ENCODE measurements at regions not wholly inside any gene's neighbourhood (a gene's known extent, or its start where the extent isn't known, plus 50 kb on each side); places are given as distances from the start of the nearest gene placed in this dataset.
"Not testable (repeated sequence)": the region's sequence is repeated elsewhere in the genome, so short reads cannot be mapped to it uniquely, and the experiment has no call there.

- no peak for DNase-seq
Measured at GRCh38 chr17:33712120-33712519, 419.0 kb upstream of the ASIC2 start.

- no peak for DNase-seq
Measured at GRCh38 chr17:33716957-33717356, 423.9 kb upstream of the ASIC2 start.

- not testable (repeated sequence) for DNase-seq
Measured at GRCh38 chr17:33723736-33724135, 430.6 kb upstream of the ASIC2 start.

GRCh38 chr17:33725675-33726271 is 432.7 kb upstream of the ASIC2 start:
- peak in 1 of 2 donors; percentile 24 for DNase-seq

GRCh38 chr17:33730131-33730530 is 437.0 kb upstream of the ASIC2 start:
- no peak for DNase-seq

GRCh38 chr17:33732116-33732515 is 439.0 kb upstream of the ASIC2 start:
- DNase-seq, result peak in 1 of 2 donors; percentile 12

- no peak for DNase-seq
Measured at GRCh38 chr17:33739714-33740113, 446.6 kb upstream of the ASIC2 start.

GRCh38 chr17:33745047-33745760 is 452.1 kb upstream of the ASIC2 start:
- DNase-seq, result no peak

GRCh38 chr17:33749171-33749570 is 456.1 kb upstream of the ASIC2 start:
- DNase-seq, result no peak

- peak; percentile 9 to 12 for DNase-seq
Measured at GRCh38 chr17:33750943-33751701, 458.0 kb upstream of the ASIC2 start.

GRCh38 chr17:33751702-33752065 is 458.6 kb upstream of the ASIC2 start:
- DNase-seq, result no peak

GRCh38 chr17:33753452-33753851 is 460.4 kb upstream of the ASIC2 start:
- no peak for DNase-seq

GRCh38 chr17:33756021-33756420 is 462.9 kb upstream of the ASIC2 start:
- DNase-seq, result no peak

- DNase-seq, result no peak
Measured at GRCh38 chr17:33765871-33766270, 472.8 kb upstream of the ASIC2 start.

- no peak for DNase-seq
Measured at GRCh38 chr17:33766721-33767120, 473.6 kb upstream of the ASIC2 start.

GRCh38 chr17:33769066-33769465 is 476.0 kb upstream of the ASIC2 start:
- DNase-seq, result no peak

- DNase-seq, result no peak
Measured at GRCh38 chr17:33776304-33776703, 478.8 kb upstream of the CCL2 start.

GRCh38 chr17:33776903-33777302 is 478.2 kb upstream of the CCL2 start:
- DNase-seq, result no peak

- no peak for DNase-seq
Measured at GRCh38 chr17:33777674-33778073, 477.4 kb upstream of the CCL2 start.

GRCh38 chr17:33778505-33779233 is 476.4 kb upstream of the CCL2 start:
- no peak for DNase-seq

GRCh38 chr17:33779234-33779591 is 475.9 kb upstream of the CCL2 start:
- peak in 1 of 2 donors; percentile 8 for DNase-seq

- no peak for DNase-seq
Measured at GRCh38 chr17:33785281-33785680, 469.8 kb upstream of the CCL2 start.

GRCh38 chr17:33786478-33786877 is 468.6 kb upstream of the CCL2 start:
- no peak for DNase-seq

- no peak for DNase-seq
Measured at GRCh38 chr17:33789658-33790057, 465.4 kb upstream of the CCL2 start.

Data from bone marrow (tissue), 2 donors.